ENCODE measurements at regions not wholly inside any gene's neighbourhood (a gene's known extent, or its start where the extent isn't known, plus 50 kb on each side); places are given as distances from the start of the nearest gene placed in this dataset.

GRCh38 chr6:40188931-40189330 lies 254.7 kb upstream of the MOCS1 start:
- Histone ChIP-seq H3K4me1 (ENCODE audit: insufficient read depth, low read length) (peaks cover 11% of the 10 kb centered on the region; the same call in 1 of the 2 replicates), H3K27me3 (ENCODE audit: insufficient read depth, low read length) (no peaks in the 10 kb centered on the region), H3K9ac (ENCODE audit: low read depth, low read length) (no peak overlapping the region)

GRCh38 chr6:40187535-40188144 lies 253.4 kb upstream of the MOCS1 start:
- Histone ChIP-seq H3K36me3 (ENCODE audit: insufficient read depth, low read depth, low read length) (no peaks in the 10 kb centered on the region), H3K4me1 (ENCODE audit: insufficient read depth, low read length) (peaks cover 11% of the 10 kb centered on the region; the same call in 1 of the 2 replicates), H3K9ac (ENCODE audit: low read depth, low read length) (no peak overlapping the region), H3K27ac (ENCODE audit: low read length) (no peak overlapping the region), H3K27me3 (ENCODE audit: insufficient read depth, low read length) (no peaks in the 10 kb centered on the region), H3K4me3 (ENCODE audit: low read length) (no peak overlapping the region), H3K9me3 (ENCODE audit: insufficient read depth, low read depth, low read length) (peaks cover 23% of the 10 kb centered on the region)

More at GRCh38 chr6:40188931-40189330, 254.7 kb upstream of the MOCS1 start:
- Histone ChIP-seq H3K36me3 (ENCODE audit: insufficient read depth, low read depth, low read length) (no peaks in the 10 kb centered on the region), H3K9me3 (ENCODE audit: insufficient read depth, low read depth, low read length) (peaks cover 10% of the 10 kb centered on the region), H3K27ac (ENCODE audit: low read length) (no peak overlapping the region), H3K4me3 (ENCODE audit: low read length) (no peak overlapping the region)

GRCh38 chr6:40185486-40185885 lies 251.2 kb upstream of the MOCS1 start:
- H3K9ac ChIP-seq (ENCODE audit: low read depth, low read length): no peak overlapping the region
- no peaks in the 10 kb centered on the region for H3K36me3 ChIP-seq (ENCODE audit: insufficient read depth, low read depth, low read length)
- peaks cover 11% of the 10 kb centered on the region; the same call in 1 of the 2 replicates for H3K4me1 ChIP-seq (ENCODE audit: insufficient read depth, low read length)
- H3K4me3 ChIP-seq (ENCODE audit: low read length): no peak overlapping the region
- H3K27ac ChIP-seq (ENCODE audit: low read length): no peak overlapping the region
- peaks cover 27% of the 10 kb centered on the region for H3K9me3 ChIP-seq (ENCODE audit: insufficient read depth, low read depth, low read length)
- no peaks in the 10 kb centered on the region for H3K27me3 ChIP-seq (ENCODE audit: insufficient read depth, low read length)

- Histone ChIP-seq H3K27ac (ENCODE audit: low read length) (no peak overlapping the region), H3K27me3 (ENCODE audit: insufficient read depth, low read length) (no peaks in the 10 kb centered on the region), H3K36me3 (ENCODE audit: insufficient read depth, low read depth, low read length) (no peaks in the 10 kb centered on the region), H3K9me3 (ENCODE audit: insufficient read depth, low read depth, low read length) (peaks cover 27% of the 10 kb centered on the region), H3K4me3 (ENCODE audit: low read length) (no peak overlapping the region), H3K9ac (ENCODE audit: low read depth, low read length) (no peak overlapping the region), H3K4me1 (ENCODE audit: insufficient read depth, low read length) (peaks cover 11% of the 10 kb centered on the region; the same call in 1 of the 2 replicates)
Observed at GRCh38 chr6:40183902-40184301, 249.6 kb upstream of the MOCS1 start.

DNA sequence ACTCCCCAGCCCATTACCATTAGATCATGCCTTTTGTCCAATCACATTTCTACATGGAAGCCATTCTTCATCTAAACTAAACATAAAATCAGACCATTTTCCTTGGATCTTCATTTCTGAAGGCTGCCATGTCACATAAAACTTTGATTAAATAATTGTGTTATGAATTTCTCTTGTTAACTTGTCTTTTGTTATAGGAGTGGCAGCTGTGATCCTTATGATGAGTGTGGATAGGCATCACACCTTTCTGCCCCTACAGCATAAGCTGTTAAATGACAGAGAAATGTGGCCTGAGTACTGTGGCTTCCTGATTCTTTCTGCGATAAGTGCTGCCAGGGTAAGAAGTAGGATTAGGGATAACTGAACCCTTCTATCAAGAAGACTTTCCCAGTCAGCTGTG lies 247.1 kb upstream of the MOCS1 start:
- H3K9me3 ChIP-seq (ENCODE audit: insufficient read depth, low read depth, low read length): peaks cover 27% of the 10 kb centered on the region
- no peaks in the 10 kb centered on the region for H3K36me3 ChIP-seq (ENCODE audit: insufficient read depth, low read depth, low read length)
- no peak overlapping the region for H3K9ac ChIP-seq (ENCODE audit: low read depth, low read length)
- H3K27ac ChIP-seq (ENCODE audit: low read length): no peak overlapping the region
- H3K4me3 ChIP-seq (ENCODE audit: low read length): no peak overlapping the region
- no peaks in the 10 kb centered on the region for H3K27me3 ChIP-seq (ENCODE audit: insufficient read depth, low read length)
- peaks cover 14% of the 10 kb centered on the region; the same call in 1 of the 2 replicates for H3K4me1 ChIP-seq (ENCODE audit: insufficient read depth, low read length)

DNA sequence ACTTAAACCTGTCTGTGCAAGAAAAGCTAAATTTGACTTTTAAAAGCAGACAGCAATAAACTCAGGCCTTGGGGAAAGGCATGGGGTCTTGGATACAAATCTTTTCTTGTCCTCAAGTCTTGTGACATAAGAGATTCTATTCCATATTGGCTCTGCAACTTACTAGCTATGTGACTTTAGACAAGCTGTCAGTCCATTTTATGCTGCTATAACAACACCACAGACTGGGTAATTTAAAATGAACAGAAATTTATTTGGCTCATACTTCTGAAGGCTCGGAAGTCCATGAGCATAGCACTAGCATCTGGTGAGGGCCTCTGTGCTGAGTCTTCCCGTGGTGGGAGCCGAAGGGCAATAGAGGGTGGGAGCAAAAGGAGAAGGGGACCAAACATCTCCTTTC lies 246.0 kb upstream of the MOCS1 start:
- peaks cover 14% of the 10 kb centered on the region; the same call in 1 of the 2 replicates for H3K4me1 ChIP-seq (ENCODE audit: insufficient read depth, low read length)
- no peak overlapping the region for H3K9ac ChIP-seq (ENCODE audit: low read depth, low read length)
- no peak overlapping the region for H3K27ac ChIP-seq (ENCODE audit: low read length)
- no peaks in the 10 kb centered on the region for H3K36me3 ChIP-seq (ENCODE audit: insufficient read depth, low read depth, low read length)
- no peaks in the 10 kb centered on the region for H3K27me3 ChIP-seq (ENCODE audit: insufficient read depth, low read length)
- no peak overlapping the region for H3K4me3 ChIP-seq (ENCODE audit: low read length)
- peaks cover 27% of the 10 kb centered on the region for H3K9me3 ChIP-seq (ENCODE audit: insufficient read depth, low read depth, low read length)

GRCh38 chr6:40179496-40179895 lies 245.2 kb upstream of the MOCS1 start:
- peaks cover 22% of the 10 kb centered on the region for H3K9me3 ChIP-seq (ENCODE audit: insufficient read depth, low read depth, low read length)
- H3K4me3 ChIP-seq (ENCODE audit: low read length): no peak overlapping the region
- no peaks in the 10 kb centered on the region for H3K36me3 ChIP-seq (ENCODE audit: insufficient read depth, low read depth, low read length)
- peaks cover 14% of the 10 kb centered on the region; the same call in 1 of the 2 replicates for H3K4me1 ChIP-seq (ENCODE audit: insufficient read depth, low read length)
- H3K27me3 ChIP-seq (ENCODE audit: insufficient read depth, low read length): no peaks in the 10 kb centered on the region
- no peak overlapping the region for H3K9ac ChIP-seq (ENCODE audit: low read depth, low read length)
- no peak overlapping the region for H3K27ac ChIP-seq (ENCODE audit: low read length)

- Histone ChIP-seq H3K9me3 (ENCODE audit: insufficient read depth, low read depth, low read length) (peaks cover 3% of the 10 kb centered on the region), H3K9ac (ENCODE audit: low read depth, low read length) (no peak overlapping the region; the same call in 1 of the 2 replicates), H3K4me3 (ENCODE audit: low read length) (peak overlapping the region; percentile 26; the same call in 1 of the 2 replicates), H3K27me3 (ENCODE audit: insufficient read depth, low read length) (no peaks in the 10 kb centered on the region), H3K4me1 (ENCODE audit: insufficient read depth, low read length) (peaks cover 14% of the 10 kb centered on the region; the same call in 1 of the 2 replicates), H3K27ac (ENCODE audit: low read length) (no peak overlapping the region), H3K36me3 (ENCODE audit: insufficient read depth, low read depth, low read length) (no peaks in the 10 kb centered on the region)
Observed at GRCh38 chr6:40177598-40177997, 243.3 kb upstream of the MOCS1 start.

- Histone ChIP-seq H3K27me3 (ENCODE audit: insufficient read depth, low read length) (no peaks in the 10 kb centered on the region), H3K27ac (ENCODE audit: low read length) (no peak overlapping the region), H3K9ac (ENCODE audit: low read depth, low read length) (no peak overlapping the region), H3K36me3 (ENCODE audit: insufficient read depth, low read depth, low read length) (no peaks in the 10 kb centered on the region), H3K4me3 (ENCODE audit: low read length) (no peak overlapping the region), H3K4me1 (ENCODE audit: insufficient read depth, low read length) (peaks cover 14% of the 10 kb centered on the region; the same call in 1 of the 2 replicates), H3K9me3 (ENCODE audit: insufficient read depth, low read depth, low read length) (no peaks in the 10 kb centered on the region)
Observed at GRCh38 chr6:40176152-40176551, 241.9 kb upstream of the MOCS1 start.

- H3K4me3 ChIP-seq (ENCODE audit: low read length): no peak overlapping the region
- no peaks in the 10 kb centered on the region for H3K36me3 ChIP-seq (ENCODE audit: insufficient read depth, low read depth, low read length)
- no peak overlapping the region for H3K9ac ChIP-seq (ENCODE audit: low read depth, low read length)
- no peak overlapping the region for H3K27ac ChIP-seq (ENCODE audit: low read length)
- peaks cover under 1% of the 10 kb centered on the region; the same call in 1 of the 2 replicates for H3K4me1 ChIP-seq (ENCODE audit: insufficient read depth, low read length)
- no peaks in the 10 kb centered on the region for H3K9me3 ChIP-seq (ENCODE audit: insufficient read depth, low read depth, low read length)
- H3K27me3 ChIP-seq (ENCODE audit: insufficient read depth, low read length): no peaks in the 10 kb centered on the region
Observed at GRCh38 chr6:40172272-40172671, 238.0 kb upstream of the MOCS1 start.

DNA sequence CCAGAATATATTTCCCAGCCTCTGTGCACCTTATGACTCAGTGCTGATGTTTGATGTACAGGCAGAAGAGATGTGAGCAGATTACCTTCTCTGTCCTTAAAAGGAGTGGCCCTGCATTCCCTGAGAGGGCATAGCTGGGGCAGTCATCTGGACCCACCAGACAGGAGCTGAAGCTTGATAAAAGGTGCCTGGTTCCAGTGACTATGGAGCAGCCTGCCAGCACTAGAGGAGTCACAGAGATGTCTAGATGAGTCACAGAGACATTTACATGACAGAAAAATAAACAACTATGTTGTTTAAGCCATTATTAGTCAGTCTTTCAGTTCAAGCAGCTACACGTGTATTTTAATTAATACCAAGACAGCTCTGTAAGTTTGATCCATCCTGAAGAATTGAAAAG lies 237.1 kb upstream of the MOCS1 start:
- no peaks in the 10 kb centered on the region for H3K9me3 ChIP-seq (ENCODE audit: insufficient read depth, low read depth, low read length)
- no peak overlapping the region for H3K9ac ChIP-seq (ENCODE audit: low read depth, low read length)
- H3K27me3 ChIP-seq (ENCODE audit: insufficient read depth, low read length): no peaks in the 10 kb centered on the region
- H3K4me3 ChIP-seq (ENCODE audit: low read length): no peak overlapping the region
- no peaks in the 10 kb centered on the region for H3K4me1 ChIP-seq (ENCODE audit: insufficient read depth, low read length)
- no peaks in the 10 kb centered on the region for H3K36me3 ChIP-seq (ENCODE audit: insufficient read depth, low read depth, low read length)
- H3K27ac ChIP-seq (ENCODE audit: low read length): no peak overlapping the region

DNA sequence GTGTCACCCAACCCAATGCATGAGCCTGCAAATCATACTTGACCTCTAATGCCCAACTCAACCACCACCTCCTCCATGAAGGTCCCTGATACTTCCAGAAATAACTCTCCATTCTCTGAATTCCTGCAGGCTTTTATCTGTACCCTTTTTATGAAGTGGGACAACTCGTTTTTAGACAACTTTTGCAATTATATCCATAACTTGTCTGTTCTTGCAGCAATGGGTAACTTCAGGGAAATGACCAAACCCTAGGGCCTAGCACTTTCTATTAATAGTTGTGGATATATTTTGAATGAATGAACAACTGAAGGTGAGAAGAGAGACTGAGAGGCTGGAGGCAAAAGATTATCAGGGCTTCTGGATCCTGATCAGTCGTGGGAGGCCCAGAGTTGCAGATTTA lies 236.6 kb upstream of the MOCS1 start:
- H3K9me3 ChIP-seq (ENCODE audit: insufficient read depth, low read depth, low read length): no peaks in the 10 kb centered on the region
- no peaks in the 10 kb centered on the region for H3K36me3 ChIP-seq (ENCODE audit: insufficient read depth, low read depth, low read length)
- no peak overlapping the region for H3K27ac ChIP-seq (ENCODE audit: low read length)
- no peak overlapping the region for H3K4me3 ChIP-seq (ENCODE audit: low read length)
- H3K9ac ChIP-seq (ENCODE audit: low read depth, low read length): no peak overlapping the region
- no peaks in the 10 kb centered on the region for H3K27me3 ChIP-seq (ENCODE audit: insufficient read depth, low read length)
- H3K4me1 ChIP-seq (ENCODE audit: insufficient read depth, low read length): no peaks in the 10 kb centered on the region
